ENCODE measurements at regions not wholly inside any gene's neighbourhood (a gene's known extent, or its start where the extent isn't known, plus 50 kb on each side); places are given as distances from the start of the nearest gene placed in this dataset.

- no peak for DNase-seq (ENCODE audit: low spot score)
- in situ Hi-C loops (cut with MboI; ENCODE audit: low pct_unique_long_range_greater_than_20kb, low sequenced_read_pairs, unreplicated experiment): no loop called here
- no peak for TF ChIP-seq CTCF (IDR thresholded peaks at IDR 0.05; ENCODE audit: extremely low read depth, insufficient read depth, missing control alignments)
Measured at GRCh38 chr18:1528447-1528846, 623.8 kb downstream of the ADCYAP1 start.

DNA sequence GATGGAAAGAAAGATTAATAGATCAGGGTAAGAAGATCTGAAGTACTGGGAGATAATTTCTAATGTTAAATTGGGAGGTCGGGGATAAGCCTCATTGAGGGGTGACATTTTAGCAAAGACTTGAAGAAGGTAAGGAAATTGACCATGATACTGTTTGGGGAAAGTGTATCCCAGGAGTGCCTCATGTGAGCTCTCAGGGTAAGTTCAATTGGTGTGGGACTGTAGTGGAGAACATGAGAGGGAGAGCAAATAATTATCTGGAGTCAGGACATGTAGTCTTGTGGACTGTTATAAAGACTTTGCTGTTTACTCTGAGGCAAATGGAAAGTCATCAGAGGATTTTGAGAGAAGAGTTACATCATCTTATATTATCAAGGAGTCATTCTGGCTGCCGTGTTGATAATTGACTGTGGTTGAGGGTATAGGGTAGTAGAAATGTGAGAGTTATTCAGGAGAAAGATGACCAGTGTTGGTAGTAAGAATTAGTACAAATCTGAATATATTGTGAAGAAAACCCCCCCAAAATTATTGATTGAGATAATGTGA lies 624.4 kb downstream of the ADCYAP1 start:
- DNase-seq (ENCODE audit: low spot score): no peak
- no peak for TF ChIP-seq CTCF (IDR thresholded peaks at IDR 0.05; ENCODE audit: extremely low read depth, insufficient read depth, missing control alignments)
- in situ Hi-C loops (cut with MboI; ENCODE audit: low pct_unique_long_range_greater_than_20kb, low sequenced_read_pairs, unreplicated experiment): no loop called here

GRCh38 chr18:1530650-1531049 lies 626.0 kb downstream of the ADCYAP1 start:
- in situ Hi-C loops (cut with MboI; ENCODE audit: low pct_unique_long_range_greater_than_20kb, low sequenced_read_pairs, unreplicated experiment): no loop called here
- DNase-seq (ENCODE audit: low spot score): no peak
- no peak for TF ChIP-seq CTCF (IDR thresholded peaks at IDR 0.05; ENCODE audit: extremely low read depth, insufficient read depth, missing control alignments)

GRCh38 chr18:1539276-1539675 lies 634.6 kb downstream of the ADCYAP1 start:
- TF ChIP-seq CTCF (IDR thresholded peaks at IDR 0.05; ENCODE audit: extremely low read depth, insufficient read depth, missing control alignments): no peak
- no peak for DNase-seq (ENCODE audit: low spot score)
- in situ Hi-C loops (cut with MboI; ENCODE audit: low pct_unique_long_range_greater_than_20kb, low sequenced_read_pairs, unreplicated experiment): no loop called here

GRCh38 chr18:1541478-1541877 lies 636.8 kb downstream of the ADCYAP1 start:
- DNase-seq (ENCODE audit: low spot score): no peak
- TF ChIP-seq CTCF (IDR thresholded peaks at IDR 0.05; ENCODE audit: extremely low read depth, insufficient read depth, missing control alignments): no peak
- in situ Hi-C loops (cut with MboI; ENCODE audit: low pct_unique_long_range_greater_than_20kb, low sequenced_read_pairs, unreplicated experiment): no loop called here

DNA sequence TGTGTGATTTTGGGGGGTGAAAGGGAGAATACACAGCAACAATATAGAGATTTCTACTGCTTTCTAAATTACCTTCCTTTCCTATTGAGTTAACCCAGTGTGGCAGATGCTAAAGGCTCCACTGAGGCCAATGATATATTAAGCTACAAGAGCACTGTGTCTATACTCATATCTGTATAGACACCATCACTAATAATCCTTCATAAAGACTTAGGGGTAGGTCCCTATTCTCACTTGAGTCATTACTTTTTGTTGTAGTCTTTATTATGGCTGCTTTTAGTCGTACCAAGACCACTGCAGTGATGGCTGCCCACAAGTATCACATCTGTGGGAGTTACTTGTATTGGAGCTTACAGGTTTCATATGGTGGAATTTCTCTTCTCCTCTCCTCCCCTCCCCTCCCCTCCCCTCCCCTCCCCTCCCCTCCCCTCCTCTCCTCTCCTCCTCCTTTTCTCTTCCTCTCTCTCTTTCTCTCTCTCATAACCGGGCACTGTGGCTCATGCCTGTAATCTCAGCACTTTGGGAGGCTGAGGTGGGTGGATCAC lies 637.6 kb downstream of the ADCYAP1 start:
- no peak for TF ChIP-seq CTCF (IDR thresholded peaks at IDR 0.05; ENCODE audit: extremely low read depth, insufficient read depth, missing control alignments)
- in situ Hi-C loops (cut with MboI; ENCODE audit: low pct_unique_long_range_greater_than_20kb, low sequenced_read_pairs, unreplicated experiment): no loop called here
- no peak for DNase-seq (ENCODE audit: low spot score)

Measured in GM13977 (cell line).